ENCODE measurements at regions not wholly inside any gene's neighbourhood (a gene's known extent, or its start where the extent isn't known, plus 50 kb on each side); places are given as distances from the start of the nearest gene placed in this dataset.

DNA sequence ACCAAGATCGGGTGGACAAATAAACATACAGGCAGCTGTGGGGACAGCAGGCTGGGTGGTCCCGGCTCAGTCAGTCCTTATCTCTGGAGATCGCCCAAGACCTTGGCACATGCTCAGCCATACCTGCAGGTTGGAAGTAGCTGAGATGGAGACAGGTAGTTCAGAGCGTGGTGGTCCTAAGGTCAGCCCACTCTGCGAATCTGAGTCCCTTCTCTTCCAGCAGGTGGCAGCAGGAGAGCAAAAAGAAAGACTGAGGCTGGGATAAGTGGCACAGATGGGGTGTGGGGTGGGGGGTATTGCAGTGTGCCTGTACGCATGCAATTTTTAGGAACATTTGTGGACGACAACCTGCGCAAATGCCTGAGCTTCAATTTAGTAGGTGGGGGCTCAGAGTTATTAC, 104.9 kb downstream of the TENT5C start (continued):
- TF ChIP-seq ZNF521 (tag by site-specific recombination; IDR thresholded peaks at IDR 0.05) (no peak), ZNF274 (IDR thresholded peaks at IDR 0.05; ENCODE audit: low read length) (no peak), ZNF274 (tag by site-specific recombination; IDR thresholded peaks at IDR 0.05; ENCODE audit: borderline replicate concordance) (no peak), ZFHX2 (tag by site-specific recombination; conservative IDR thresholded peaks at IDR 0.05) (no peak), ZNF239 (tag by site-specific recombination; IDR thresholded peaks at IDR 0.05) (no peak), ZNF621 (tag by site-specific recombination; IDR thresholded peaks at IDR 0.05) (no peak), ZNF184 (tag by site-specific recombination; IDR thresholded peaks at IDR 0.05) (no peak), ZNF221 (tag by site-specific recombination; IDR thresholded peaks at IDR 0.05; ENCODE audit: borderline replicate concordance) (no peak), ZSCAN30 (tag by site-specific recombination; IDR thresholded peaks at IDR 0.05) (no peak), ZEB2 (tag by site-specific recombination; IDR thresholded peaks at IDR 0.05) (no peak)

DNA sequence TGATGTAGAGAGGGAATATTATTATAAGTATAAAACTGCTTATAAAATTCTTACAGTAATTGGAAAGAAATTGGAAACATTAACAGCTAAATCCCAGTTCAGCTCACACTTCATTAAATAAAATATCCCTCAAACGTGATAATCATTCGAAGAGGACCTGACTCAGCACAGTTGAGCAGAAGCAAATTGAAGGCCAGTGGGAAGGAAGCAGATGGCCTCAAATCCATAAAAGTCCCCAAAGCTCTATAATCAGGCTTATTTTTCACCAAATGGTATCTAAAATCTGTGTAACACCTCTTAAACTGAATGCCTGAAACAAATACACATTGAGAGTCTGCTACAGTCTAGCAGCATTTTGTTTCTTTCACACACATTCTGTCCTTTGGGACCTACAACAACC, 106.8 kb downstream of the TENT5C start:
- Histone ChIP-seq H3K4me1 (ENCODE audit: control insufficient read depth, insufficient read depth, low read length) (no peaks in the 10 kb centered on the region), H3K9me3 (ENCODE audit: control insufficient read depth, insufficient read depth, low read depth, low read length) (no peaks in the 10 kb centered on the region), H3K4me3 (ENCODE audit: low read depth, low read length) (no peak overlapping the region), H3K36me3 (ENCODE audit: control insufficient read depth in 2 of 2, insufficient read depth in 1 of 2, low read length in 2 of 2) (no peaks in the 10 kb centered on the region), H3K27ac (ENCODE audit: extremely low read depth, low read depth, low read length) (no peak overlapping the region)
- POLR2A ChIA-PET: no interaction called here
- CTCF ChIA-PET: interaction anchor here (1.1 to 5.2 kb wide), 4 partner anchors 11 to 200 kb away, joined by 3 to 55 read pairs (median 8); no protein-coding TSS in a partner anchor
- TF ChIP-seq ZNF174 (tag by site-specific recombination; IDR thresholded peaks at IDR 0.05) (no peak), ZNF114 (tag by site-specific recombination; IDR thresholded peaks at IDR 0.05) (no peak), ZNF785 (tag by site-specific recombination; IDR thresholded peaks at IDR 0.05) (no peak), ZNF768 (tag by site-specific recombination; IDR thresholded peaks at IDR 0.05) (no peak), ZEB2 (tag by site-specific recombination; IDR thresholded peaks at IDR 0.05) (no peak), HOXD13 (CRISPR knock-in tag; IDR thresholded peaks at IDR 0.05; ENCODE audit: borderline replicate concordance) (no peak), ZNF701 (tag by site-specific recombination; IDR thresholded peaks at IDR 0.05) (no peak), ZNF501 (tag by site-specific recombination; IDR thresholded peaks at IDR 0.05) (no peak), ZNF843 (tag by site-specific recombination; IDR thresholded peaks at IDR 0.05) (no peak), ZNF791 (tag by site-specific recombination; IDR thresholded peaks at IDR 0.05) (no peak), ZNF266 (tag by site-specific recombination; IDR thresholded peaks at IDR 0.05; ENCODE audit: low read depth) (no peak), ZNF274 (IDR thresholded peaks at IDR 0.05; ENCODE audit: low read length) (no peak), ZNF274 (tag by site-specific recombination; IDR thresholded peaks at IDR 0.05; ENCODE audit: borderline replicate concordance) (no peak), ZNF792 (tag by site-specific recombination; IDR thresholded peaks at IDR 0.05) (no peak), ZBTB8A (tag by site-specific recombination; IDR thresholded peaks at IDR 0.05) (no peak), ZNF2 (tag by site-specific recombination; IDR thresholded peaks at IDR 0.05) (no peak), ZNF239 (tag by site-specific recombination; IDR thresholded peaks at IDR 0.05) (no peak), ZBTB20 (tag by site-specific recombination; IDR thresholded peaks at IDR 0.05) (no peak), TRIM28 (IDR thresholded peaks at IDR 0.05; ENCODE audit: borderline replicate concordance, low read length) (no peak)
- TF ChIP-seq, protein P1, sequence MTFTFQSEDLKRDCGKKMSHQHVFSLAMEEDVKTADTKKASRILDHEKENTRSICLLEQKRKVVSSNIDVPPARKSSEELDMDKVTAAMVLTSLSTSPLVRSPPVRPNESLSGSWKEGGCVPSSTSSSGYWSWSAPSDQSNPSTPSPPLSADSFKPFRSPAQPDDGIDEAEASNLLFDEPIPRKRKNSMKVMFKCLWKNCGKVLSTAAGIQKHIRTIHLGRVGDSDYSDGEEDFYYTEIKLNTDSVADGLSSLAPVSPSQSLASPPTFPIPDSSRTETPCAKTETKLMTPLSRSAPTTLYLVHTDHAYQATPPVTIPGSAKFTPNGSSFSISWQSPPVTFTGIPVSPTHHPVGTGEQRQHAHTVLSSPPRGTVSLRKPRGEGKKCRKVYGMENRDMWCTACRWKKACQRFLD (tag by site-specific recombination; IDR thresholded peaks at IDR 0.05): no peak

- Histone ChIP-seq H3K27ac (ENCODE audit: extremely low read depth, low read depth, low read length) (no peak overlapping the region), H3K9me3 (ENCODE audit: control insufficient read depth, insufficient read depth, low read depth, low read length) (no peaks in the 10 kb centered on the region), H3K36me3 (ENCODE audit: control insufficient read depth in 2 of 2, insufficient read depth in 1 of 2, low read length in 2 of 2) (no peaks in the 10 kb centered on the region), H3K4me1 (ENCODE audit: control insufficient read depth, insufficient read depth, low read length) (no peaks in the 10 kb centered on the region), H3K4me3 (ENCODE audit: low read depth, low read length) (no peak overlapping the region)
- ChIA-PET POLR2A (no interaction called here), CTCF (interaction anchor here (0.7 to 2.2 kb wide), 3 partner anchors 39 to 184 kb away, joined by 3 to 8 read pairs (median 4); no protein-coding TSS in a partner anchor)
- no peak for TF ChIP-seq HOXC10 (CRISPR knock-in tag; IDR thresholded peaks at IDR 0.05)
Measured at GRCh38 chr1:117714546-117714945, 108.7 kb downstream of the TENT5C start.

Measured in HEK293 (cell line).